HG03442 (cell line): ENCODE measurements at regions not wholly inside any gene's neighbourhood (a gene's known extent, or its start where the extent isn't known, plus 50 kb on each side); places are given as distances from the start of the nearest gene placed in this dataset.
"Not testable (repeated sequence)": the region's sequence is repeated elsewhere in the genome, so short reads cannot be mapped to it uniquely, and the experiment has no call there.

Experiments
- ATAC-seq: cut with Tn5 transposase; IDR thresholded peaks from one replicate; pipeline ENCODE4 v1.9.1; 2021; ENCODE audit warnings: mild to moderate bottlenecking, moderate library complexity; ENCODE audit not compliant: unreplicated experiment

DNA sequence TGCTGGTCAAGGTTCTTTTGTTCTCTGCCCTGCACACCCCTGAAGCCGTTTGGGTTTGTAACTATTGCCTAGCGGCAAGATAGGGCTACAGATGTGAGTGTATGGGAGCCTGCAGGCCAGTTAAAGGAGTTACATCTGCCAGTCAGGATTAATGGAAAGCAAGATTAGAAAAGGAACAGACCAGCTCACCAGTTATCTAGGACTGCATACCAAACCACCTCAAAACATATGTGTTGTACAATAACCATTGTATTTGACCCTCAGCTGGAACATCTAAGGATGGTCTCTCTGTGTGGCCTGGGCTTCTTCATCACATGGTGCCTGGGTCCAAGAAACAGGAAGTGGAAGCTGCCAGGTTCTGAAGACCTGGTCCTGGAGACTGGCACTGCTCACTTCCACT lies 52.5 kb upstream of the FBXO28 start:
- ATAC-seq = no peak

DNA sequence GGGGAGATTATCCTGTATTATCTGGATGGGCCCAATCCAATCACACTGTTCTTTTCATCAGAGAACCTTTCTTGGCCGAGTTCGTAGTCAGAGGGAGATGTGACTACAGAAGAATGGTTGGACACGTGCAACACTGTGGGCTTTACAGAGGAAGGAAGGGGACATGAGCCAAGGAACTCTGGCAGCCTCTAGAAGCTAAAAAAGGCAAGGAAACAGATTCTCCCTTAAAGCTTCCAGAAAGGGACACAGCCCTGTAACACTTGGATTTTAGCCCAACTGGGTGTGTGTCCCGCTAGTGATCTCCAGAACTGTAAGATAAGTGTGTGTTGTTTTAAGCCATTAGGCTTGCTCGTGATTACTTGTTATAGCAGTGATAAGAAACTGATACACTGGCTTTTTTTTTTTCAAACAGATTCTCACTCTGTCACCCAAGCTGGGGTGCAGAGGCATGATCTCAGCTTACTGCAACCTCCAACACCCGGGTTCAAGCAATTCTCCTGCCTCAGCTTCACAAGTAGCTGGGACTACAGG lies 53.9 kb upstream of the FBXO28 start:
- no peak for ATAC-seq

DNA sequence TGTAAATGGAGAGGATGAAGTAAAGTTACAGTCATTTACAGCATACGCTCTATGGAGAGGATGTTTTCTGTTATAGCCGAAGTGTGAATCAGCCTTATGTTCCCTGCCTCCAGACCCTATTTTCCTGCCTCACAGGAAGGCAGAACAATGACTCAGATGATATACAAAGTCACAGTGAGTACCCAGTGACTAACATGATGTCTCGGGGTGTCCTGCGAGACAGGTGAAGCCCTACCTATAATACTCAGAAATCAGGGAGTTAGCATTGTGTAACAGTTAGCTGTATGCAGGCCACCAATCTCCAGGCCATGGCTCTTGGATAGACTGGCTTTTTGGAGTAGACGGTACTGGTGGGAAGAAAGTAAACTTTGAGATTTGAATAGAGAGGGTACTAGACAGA lies 55.6 kb upstream of the FBXO28 start:
- ATAC-seq = no peak

GRCh38 chr1:224057461-224058199 lies 56.3 kb upstream of the FBXO28 start:
- ATAC-seq = no peak

DNA sequence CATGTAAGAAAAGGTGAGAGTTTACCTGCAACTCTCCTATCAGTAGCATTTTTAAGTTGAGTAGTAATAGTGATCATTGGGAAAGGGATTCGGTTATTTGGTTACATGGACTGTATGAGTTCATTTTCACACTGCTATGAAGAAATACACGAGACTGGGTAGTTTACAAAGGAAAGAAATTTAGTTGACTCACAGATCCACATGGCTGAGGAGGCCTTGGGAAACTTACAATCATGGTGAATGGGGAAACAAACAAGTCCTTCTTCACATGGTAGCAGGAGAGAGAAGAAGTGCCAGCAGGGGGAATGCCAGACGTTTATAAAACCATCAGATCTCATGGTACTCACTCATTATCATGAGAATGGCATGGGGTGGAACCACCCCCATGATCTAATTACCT lies 59.3 kb upstream of the FBXO28 start:
- no peak for ATAC-seq

- ATAC-seq = no peak
Observed at GRCh38 chr1:224054012-224054411, 59.9 kb upstream of the FBXO28 start.

DNA sequence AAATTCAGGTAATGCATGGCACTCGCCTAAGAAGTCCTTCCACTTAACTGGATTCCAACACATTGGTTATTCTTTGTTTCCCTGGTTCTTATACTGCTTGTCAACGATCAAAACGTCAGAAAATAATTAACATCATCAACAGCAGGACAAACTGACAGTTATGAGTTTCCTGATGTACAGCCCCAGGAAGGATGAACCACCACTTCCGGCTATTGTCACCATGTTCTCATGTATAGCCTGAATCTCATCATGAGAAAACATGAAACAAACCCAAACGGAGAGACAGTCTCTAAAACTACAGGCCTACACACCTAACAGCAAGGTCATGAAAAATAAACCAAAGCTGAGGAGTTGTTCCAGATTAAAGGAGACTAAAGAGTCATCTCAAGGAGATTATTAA lies 60.5 kb upstream of the FBXO28 start:
- no peak for ATAC-seq

DNA sequence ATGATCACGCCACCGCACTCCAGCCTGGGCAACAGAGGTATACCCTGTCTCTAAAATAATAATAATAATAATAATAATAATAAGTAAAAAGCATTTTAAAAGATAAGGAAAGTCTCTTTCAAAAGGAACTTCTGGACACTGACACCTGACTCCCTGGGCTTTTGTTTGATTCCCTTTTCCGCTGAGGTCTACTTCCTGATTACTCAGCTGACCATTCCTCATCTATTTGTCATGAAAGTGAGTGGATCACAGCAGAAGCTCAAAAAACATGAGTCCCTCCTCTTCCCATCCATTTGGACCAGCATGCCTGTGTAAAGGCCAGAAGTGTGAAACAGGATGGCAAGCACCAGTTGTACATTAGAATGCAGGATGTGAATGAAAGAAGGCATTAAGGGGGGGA lies 61.1 kb upstream of the FBXO28 start:
- no peak for ATAC-seq

DNA sequence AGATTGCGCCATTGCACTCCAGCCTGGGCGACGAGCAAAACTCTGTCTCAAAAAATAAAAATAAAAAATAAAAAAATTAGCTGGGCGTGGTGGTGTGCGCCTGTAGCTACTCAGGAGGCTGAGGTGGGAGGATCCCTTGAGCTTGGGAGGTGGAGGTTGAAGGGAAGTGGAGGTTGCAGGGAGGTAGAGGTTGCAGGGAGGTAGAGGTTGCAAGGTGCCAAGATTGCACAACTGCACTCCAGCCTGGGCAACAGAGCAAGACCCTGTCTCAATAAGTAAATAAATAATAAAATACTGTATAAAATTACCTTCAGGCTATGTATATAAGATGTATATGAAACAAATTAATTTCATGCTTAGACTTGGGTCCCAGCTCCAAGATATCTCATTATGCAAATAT lies 62.1 kb upstream of the FBXO28 start:
- not testable (repeated sequence) for ATAC-seq

GRCh38 chr1:224051086-224051406 lies 62.9 kb upstream of the FBXO28 start:
- no peak for ATAC-seq

- no peak for ATAC-seq
Observed at GRCh38 chr1:224047538-224047937, 66.4 kb upstream of the FBXO28 start.

DNA sequence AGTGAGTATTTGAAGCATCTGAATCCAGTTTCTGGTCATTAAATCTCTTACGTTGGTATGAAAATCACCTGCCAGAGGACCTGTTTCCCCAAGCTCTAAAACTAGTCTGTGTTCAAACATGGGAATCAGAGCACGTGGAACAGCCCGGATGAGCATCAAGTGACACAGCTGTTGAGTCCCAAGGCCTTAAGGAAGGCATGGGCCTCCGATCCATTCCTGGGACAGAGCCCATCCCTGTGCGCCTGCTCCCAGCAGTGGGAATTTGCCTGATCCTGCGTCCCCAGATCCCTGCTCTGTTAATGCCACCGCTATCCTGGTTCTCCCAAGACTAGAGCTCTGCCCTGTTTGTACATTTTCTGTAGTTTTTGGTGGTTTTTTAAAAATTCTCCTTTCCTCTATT lies 68.4 kb upstream of the FBXO28 start:
- no peak for ATAC-seq

- no peak for ATAC-seq
Observed at GRCh38 chr1:224044420-224044819, 69.5 kb upstream of the FBXO28 start.

GRCh38 chr1:224042557-224043118 lies 71.3 kb upstream of the FBXO28 start:
- ATAC-seq = no peak

DNA sequence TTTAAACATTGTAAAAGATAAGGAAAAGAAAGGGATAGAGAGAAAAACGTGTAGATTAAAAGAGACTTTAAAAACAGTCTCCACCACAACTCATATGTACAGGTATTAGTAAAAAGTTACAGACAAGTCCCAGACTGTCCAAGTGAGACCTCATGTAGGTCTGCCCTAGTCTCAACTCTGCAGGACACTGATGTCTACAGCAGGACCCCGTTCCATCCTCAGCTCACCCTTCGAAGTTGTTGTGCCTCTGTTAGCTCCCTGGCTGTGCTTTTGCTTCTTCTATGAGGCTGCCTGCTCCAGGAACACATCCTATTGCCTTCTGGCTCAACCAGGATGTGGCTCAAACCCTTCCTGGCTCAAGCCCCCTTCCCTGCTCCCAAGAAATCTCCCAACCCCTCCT lies 72.9 kb upstream of the FBXO28 start:
- no peak for ATAC-seq

GRCh38 chr1:224040423-224040822 lies 73.5 kb upstream of the FBXO28 start:
- ATAC-seq = not testable (repeated sequence)

DNA sequence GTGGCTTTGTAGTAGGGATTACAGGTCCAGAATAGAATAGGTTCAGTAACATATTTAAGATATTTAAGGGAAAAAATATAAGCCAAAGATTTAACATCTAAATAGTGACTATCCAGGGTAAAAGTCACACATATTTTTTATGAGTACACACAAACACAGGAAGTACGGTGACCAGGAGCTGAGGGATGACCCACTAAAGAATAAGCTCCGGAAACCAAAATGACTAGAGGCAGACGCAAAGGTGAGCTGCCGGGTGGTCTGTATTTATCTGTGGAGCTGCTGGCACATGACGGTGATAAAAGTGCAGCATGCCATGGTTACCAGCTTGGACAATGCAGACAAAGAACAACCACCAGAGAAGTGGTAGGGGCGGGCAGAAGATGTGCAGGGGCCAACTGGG lies 73.9 kb upstream of the FBXO28 start:
- ATAC-seq = not testable (repeated sequence)

- not testable (repeated sequence) for ATAC-seq
Observed at GRCh38 chr1:224038832-224039231, 75.1 kb upstream of the FBXO28 start.

DNA sequence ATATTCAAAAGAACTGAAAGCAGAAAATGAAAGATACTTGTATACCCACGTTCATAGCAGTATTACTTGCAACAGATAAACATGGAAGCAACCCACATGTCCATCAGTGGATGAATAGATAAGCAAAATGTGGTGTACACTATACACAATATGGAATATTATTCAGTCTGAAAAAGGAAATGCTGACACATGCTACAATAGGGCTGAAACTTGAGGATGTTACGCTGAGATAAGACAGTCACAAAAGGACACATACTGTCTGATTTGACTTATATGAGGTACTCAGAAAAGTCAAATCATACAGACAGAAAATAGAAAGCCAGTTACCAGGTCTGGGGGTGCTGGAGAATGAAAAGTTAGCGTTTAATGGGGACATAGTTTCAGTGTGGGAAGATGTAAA lies 76.5 kb upstream of the FBXO28 start:
- ATAC-seq = not testable (repeated sequence)

GRCh38 chr1:224032608-224033276 lies 81.2 kb upstream of the FBXO28 start:
- not testable (repeated sequence) for ATAC-seq

- ATAC-seq = not testable (repeated sequence)
Observed at GRCh38 chr1:224031986-224032385, 81.9 kb upstream of the FBXO28 start.

DNA sequence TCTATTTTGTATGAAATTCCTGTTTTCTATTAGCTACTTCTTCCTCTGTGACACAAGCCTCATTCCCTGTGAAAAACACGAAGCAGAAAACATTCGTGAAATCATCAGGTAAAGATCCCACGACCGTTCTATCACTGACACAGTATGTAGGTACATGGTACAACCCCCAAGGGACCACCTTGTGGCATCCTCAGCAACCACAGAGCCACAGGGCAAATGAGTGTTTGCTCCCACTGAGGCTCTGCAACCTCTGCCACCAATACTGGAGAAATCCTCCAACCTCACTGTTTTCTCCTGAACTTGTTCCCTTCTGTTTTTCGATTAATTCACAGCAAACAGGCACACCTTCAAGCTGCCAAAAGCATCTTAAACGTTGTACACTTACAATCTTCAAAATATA lies 83.7 kb upstream of the FBXO28 start:
- ATAC-seq = not testable (repeated sequence)
